Kidney (tissue), 13 donors: ENCODE measurements at regions not wholly inside any gene's neighbourhood (a gene's known extent, or its start where the extent isn't known, plus 50 kb on each side); places are given as distances from the start of the nearest gene placed in this dataset.

Experiments used
- DNase-seq, 5 donors: peaks; one replicate each; pipeline ENCODE4 v3.0.0-alpha.2; 2013 to 2020
- FAIRE-seq: peaks from 2 replicates; lab custom pipeline; 2012; peaks lifted over from hg19 to GRCh38; lab: Jason Lieb, UNC
- H3K27ac ChIP-seq, 2 donors: one replicate each; pipeline ENCODE4 v1.7.0; 2013; ENCODE audit warnings: low read depth in 2 of 2, low read length in 2 of 2, inconsistent platforms in 1 of 2
- H3K27me3 ChIP-seq: one replicate; pipeline ENCODE4 v1.7.1; 2013; ENCODE audit warnings: low read length, inconsistent platforms; ENCODE audit not compliant: control insufficient read depth, insufficient read depth
- H3K36me3 ChIP-seq, 3 donors: one replicate each; pipeline versions ENCODE4 v1.7.0 to v1.7.1; 2013; ENCODE audit warnings: low read length in 3 of 3, control low read depth in 1 of 3, inconsistent platforms in 1 of 3; ENCODE audit not compliant: insufficient read depth in 3 of 3, control insufficient read depth in 2 of 3
- H3K4me1 ChIP-seq, 3 donors: one replicate each; pipeline versions ENCODE4 v1.7.0 to v1.7.1; 2013; ENCODE audit warnings: low read length in 3 of 3, inconsistent platforms in 1 of 3, low read depth in 1 of 3; ENCODE audit not compliant: control insufficient read depth in 2 of 3, insufficient read depth in 2 of 3
- H3K4me3 ChIP-seq, 3 donors: one replicate each; pipeline versions ENCODE4 v1.7.0 to v1.8.1; 2013; ENCODE audit warnings: low read length in 3 of 3, control low read depth in 1 of 3, inconsistent platforms in 1 of 3
- H3K9ac ChIP-seq, 3 donors: one replicate each; pipeline versions ENCODE4 v1.7.0 to v1.7.1; 2013; ENCODE audit warnings: low read length in 3 of 3, control low read depth in 1 of 3, inconsistent platforms in 1 of 3
- H3K9me3 ChIP-seq, 3 donors: one replicate each; pipeline versions ENCODE4 v1.7.0 to v1.7.1; 2013; ENCODE audit warnings: low read length in 3 of 3, control low read depth in 1 of 3, inconsistent platforms in 1 of 3; ENCODE audit not compliant: control insufficient read depth in 2 of 3, insufficient read depth in 1 of 3
- intact Hi-C: fragments of 100-400 bp; cut with DNase I; formaldehyde crosslinking; loops from one replicate; pipeline ENCODE4 v1.11.1; 2022
- TF ChIP-seq, protein P1 (sequence below): IDR thresholded peaks from 3 replicates; pipeline ENCODE4 v1.5.1; 2012; ENCODE audit warnings: mild to moderate bottlenecking, moderate library complexity, borderline replicate concordance; ENCODE audit not compliant: insufficient read depth; ENCODE audit errors: extremely low read depth
- donor health status: control.
- donor health status: control.
- donor health status: control.
- donor health status: control.
- donor health status: control.
- donor health status: DM: yes; HTN: yes; CAD: no.
- donor health status: Normal renal cell carcinoma (clear cell type).

DNA sequence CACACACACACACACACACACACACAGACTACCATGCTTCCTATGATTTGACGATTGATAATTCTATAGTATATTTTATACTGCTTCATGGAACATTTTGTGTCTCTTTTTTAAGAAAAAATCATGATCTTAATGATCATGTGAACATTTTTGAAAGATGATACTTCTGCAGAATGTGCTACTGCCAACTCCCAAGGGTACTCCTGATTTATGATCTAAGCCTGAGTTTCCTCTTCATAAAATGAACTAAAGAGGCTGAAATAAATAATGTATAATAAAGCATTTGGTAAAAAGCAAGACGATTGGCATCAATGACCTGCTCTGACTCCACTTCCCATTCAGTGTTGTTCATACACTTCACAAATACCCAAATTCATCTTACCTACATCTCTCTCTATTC lies 333.8 kb upstream of the RBMS3 start:
- H3K36me3 ChIP-seq = no peaks in the 10 kb centered on the region
- H3K9me3 ChIP-seq = no peaks in the 10 kb centered on the region
- no peaks in the 10 kb centered on the region for H3K4me1 ChIP-seq
- DNase-seq = no peak
- FAIRE-seq = no peak
- H3K27ac ChIP-seq = no peak overlapping the region
- TF ChIP-seq, protein P1, sequence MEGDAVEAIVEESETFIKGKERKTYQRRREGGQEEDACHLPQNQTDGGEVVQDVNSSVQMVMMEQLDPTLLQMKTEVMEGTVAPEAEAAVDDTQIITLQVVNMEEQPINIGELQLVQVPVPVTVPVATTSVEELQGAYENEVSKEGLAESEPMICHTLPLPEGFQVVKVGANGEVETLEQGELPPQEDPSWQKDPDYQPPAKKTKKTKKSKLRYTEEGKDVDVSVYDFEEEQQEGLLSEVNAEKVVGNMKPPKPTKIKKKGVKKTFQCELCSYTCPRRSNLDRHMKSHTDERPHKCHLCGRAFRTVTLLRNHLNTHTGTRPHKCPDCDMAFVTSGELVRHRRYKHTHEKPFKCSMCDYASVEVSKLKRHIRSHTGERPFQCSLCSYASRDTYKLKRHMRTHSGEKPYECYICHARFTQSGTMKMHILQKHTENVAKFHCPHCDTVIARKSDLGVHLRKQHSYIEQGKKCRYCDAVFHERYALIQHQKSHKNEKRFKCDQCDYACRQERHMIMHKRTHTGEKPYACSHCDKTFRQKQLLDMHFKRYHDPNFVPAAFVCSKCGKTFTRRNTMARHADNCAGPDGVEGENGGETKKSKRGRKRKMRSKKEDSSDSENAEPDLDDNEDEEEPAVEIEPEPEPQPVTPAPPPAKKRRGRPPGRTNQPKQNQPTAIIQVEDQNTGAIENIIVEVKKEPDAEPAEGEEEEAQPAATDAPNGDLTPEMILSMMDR = no peak
- H3K9ac ChIP-seq = no peak overlapping the region
- intact Hi-C loops = no loop called here
- no peaks in the 10 kb centered on the region for H3K27me3 ChIP-seq
- no peak overlapping the region for H3K4me3 ChIP-seq

DNA sequence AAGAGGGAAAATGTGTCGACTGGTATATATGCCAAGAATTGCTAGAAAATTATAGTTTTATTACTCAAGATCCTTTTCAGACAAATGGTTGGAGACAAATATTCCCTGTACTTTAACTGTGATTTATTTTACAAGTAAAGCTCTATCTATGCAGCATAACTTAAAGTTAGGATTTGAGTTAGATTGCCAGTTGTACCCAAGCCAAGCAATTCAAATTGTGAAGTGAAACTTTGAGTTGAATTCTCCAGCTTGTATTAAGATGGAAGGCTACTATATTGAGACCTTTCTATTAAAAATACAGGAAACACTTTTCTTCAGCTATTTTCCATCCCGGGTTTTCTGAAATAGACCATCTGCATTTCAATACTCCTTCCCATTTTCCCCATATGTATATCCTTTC lies 333.1 kb upstream of the RBMS3 start:
- intact Hi-C loops = no loop called here
- no peaks in the 10 kb centered on the region for H3K27me3 ChIP-seq
- no peaks in the 10 kb centered on the region for H3K36me3 ChIP-seq
- H3K27ac ChIP-seq = no peak overlapping the region
- no peaks in the 10 kb centered on the region for H3K4me1 ChIP-seq
- H3K9ac ChIP-seq = no peak overlapping the region
- FAIRE-seq = no peak
- TF ChIP-seq, protein P1 = no peak
- no peaks in the 10 kb centered on the region for H3K9me3 ChIP-seq
- DNase-seq = no peak
- no peak overlapping the region for H3K4me3 ChIP-seq

DNA sequence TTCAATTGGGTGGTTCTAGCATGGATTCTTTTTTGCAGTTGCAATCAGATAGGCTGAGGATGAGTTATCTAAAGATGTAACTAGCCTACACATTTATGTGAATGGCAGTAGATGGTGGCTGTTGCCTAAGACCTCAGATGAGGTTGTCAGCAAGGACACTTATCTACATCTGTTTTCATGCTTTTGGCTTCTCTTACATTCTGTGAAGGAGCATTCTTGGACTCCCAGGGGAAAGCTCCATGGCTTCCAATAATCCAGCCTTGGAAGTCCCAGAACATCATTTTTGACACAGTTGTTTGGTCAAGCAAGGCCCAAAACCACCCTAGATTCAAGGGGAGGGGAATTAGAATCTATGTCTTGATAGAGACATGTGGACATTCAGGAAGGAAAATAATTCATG lies 332.2 kb upstream of the RBMS3 start:
- intact Hi-C loops = no loop called here
- no peaks in the 10 kb centered on the region for H3K27me3 ChIP-seq
- FAIRE-seq (no peak), DNase-seq (no peak)
- H3K4me3 ChIP-seq = no peak overlapping the region
- TF ChIP-seq, protein P1 = no peak
- H3K36me3 ChIP-seq = no peaks in the 10 kb centered on the region
- H3K4me1 ChIP-seq = no peaks in the 10 kb centered on the region
- no peak overlapping the region for H3K9ac ChIP-seq
- H3K27ac ChIP-seq = no peak overlapping the region
- no peaks in the 10 kb centered on the region for H3K9me3 ChIP-seq

DNA sequence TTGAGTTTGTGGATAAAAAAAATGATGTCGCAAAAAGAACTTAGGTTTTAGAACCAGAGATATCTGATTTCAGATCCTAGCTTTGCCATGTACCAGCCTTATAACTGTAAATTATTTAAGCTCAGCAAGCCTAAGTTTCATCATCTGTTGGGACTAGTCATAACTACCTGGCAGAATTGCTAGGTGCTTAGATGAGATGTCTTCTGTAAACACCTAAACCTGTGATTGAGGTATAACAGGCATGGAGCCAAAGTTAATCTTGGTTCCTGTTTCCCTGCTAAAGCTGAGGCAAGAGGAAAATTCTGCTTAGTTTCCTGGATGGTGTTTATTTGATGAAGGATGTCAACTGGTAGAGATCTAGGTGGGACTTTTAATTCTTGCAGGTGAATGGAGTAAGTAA lies 331.3 kb upstream of the RBMS3 start:
- FAIRE-seq = no peak

More for the DNA sequence above, 331.3 kb upstream of the RBMS3 start:
- DNase-seq = no peak
- Histone ChIP-seq H3K9me3 (no peaks in the 10 kb centered on the region), H3K36me3 (no peaks in the 10 kb centered on the region), H3K4me1 (no peaks in the 10 kb centered on the region), H3K27me3 (no peaks in the 10 kb centered on the region), H3K27ac (no peak overlapping the region), H3K9ac (no peak overlapping the region), H3K4me3 (no peak overlapping the region)
- intact Hi-C loops = no loop called here
- TF ChIP-seq, protein P1 = no peak
